Immature natural killer cell (primary cell): ENCODE measurements at regions not wholly inside any gene's neighbourhood (a gene's known extent, or its start where the extent isn't known, plus 50 kb on each side); places are given as distances from the start of the nearest gene placed in this dataset.
"Not testable (repeated sequence)": the region's sequence is repeated elsewhere in the genome, so short reads cannot be mapped to it uniquely, and the experiment has no call there.

ENCODE experiments used
- DNase-seq, 3 donors: peaks; one replicate each; pipeline ENCODE4 v3.0.0; 2022; ENCODE audit warnings: mixed read lengths in 1 of 3
- H3K27ac Mint-ChIP-seq, 6 donors: one replicate each; pipeline ENCODE4 v1.8.0; 2020; ENCODE audit warnings: mixed read lengths in 6 of 6, mild to moderate bottlenecking in 5 of 6, inconsistent platforms in 4 of 6, moderate library complexity in 3 of 6
- H3K27me3 Mint-ChIP-seq, 3 donors: one replicate each; pipeline ENCODE4 v1.8.0; 2020 to 2021; ENCODE audit warnings: low read depth in 3 of 3, mild to moderate bottlenecking in 3 of 3, mixed read lengths in 3 of 3, moderate library complexity in 3 of 3, inconsistent platforms in 1 of 3
- H3K36me3 Mint-ChIP-seq, 3 donors: one replicate each; pipeline ENCODE4 v1.8.0; 2020; ENCODE audit warnings: mixed read lengths in 3 of 3, inconsistent platforms in 2 of 3, mild to moderate bottlenecking in 2 of 3
- H3K4me1 Mint-ChIP-seq, 2 donors: one replicate each; pipeline ENCODE4 v1.8.0; 2020; ENCODE audit warnings: inconsistent platforms in 2 of 2, mild to moderate bottlenecking in 2 of 2, mixed read lengths in 2 of 2, moderate library complexity in 1 of 2
- H3K4me3 Mint-ChIP-seq, 5 donors: one replicate each; pipeline ENCODE4 v1.8.0; 2020; ENCODE audit warnings: mild to moderate bottlenecking in 5 of 5, mixed read lengths in 5 of 5, inconsistent platforms in 3 of 5, moderate library complexity in 3 of 5
- H3K9me3 Mint-ChIP-seq, 6 donors: one replicate each; pipeline ENCODE4 v1.8.0; 2020; ENCODE audit warnings: mild to moderate bottlenecking in 6 of 6, mixed read lengths in 6 of 6, inconsistent platforms in 4 of 6, moderate library complexity in 3 of 6

GRCh38 chr13:112220925-112221324, 154.0 kb downstream of the SOX1 start:
- Mint-ChIP-seq H3K27me3 (peaks cover 0 to 2% (median 0%) of the 10 kb centered on the region in 3 donors), H3K36me3 (no peaks in the 10 kb centered on the region), H3K4me3 (no peak overlapping the region), H3K4me1 (no peaks in the 10 kb centered on the region), H3K27ac (no peak overlapping the region), H3K9me3 (peaks cover 0 to 2% (median 0%) of the 10 kb centered on the region in 6 donors)
- DNase-seq: no peak

- Mint-ChIP-seq H3K4me1 (no peaks in the 10 kb centered on the region), H3K27me3 (peaks cover 0 to 2% (median 0%) of the 10 kb centered on the region in 3 donors), H3K4me3 (no peak overlapping the region), H3K27ac (no peak overlapping the region), H3K36me3 (no peaks in the 10 kb centered on the region), H3K9me3 (peaks cover 0 to 2% (median 0%) of the 10 kb centered on the region in 6 donors)
- DNase-seq: no peak
Measured at GRCh38 chr13:112222971-112223370, 153.2 kb upstream of the SPACA7 start.

GRCh38 chr13:112223929-112224328, 152.2 kb upstream of the SPACA7 start:
- DNase-seq, H3K27ac Mint-ChIP-seq, H3K36me3 Mint-ChIP-seq: not testable (repeated sequence)

DNA sequence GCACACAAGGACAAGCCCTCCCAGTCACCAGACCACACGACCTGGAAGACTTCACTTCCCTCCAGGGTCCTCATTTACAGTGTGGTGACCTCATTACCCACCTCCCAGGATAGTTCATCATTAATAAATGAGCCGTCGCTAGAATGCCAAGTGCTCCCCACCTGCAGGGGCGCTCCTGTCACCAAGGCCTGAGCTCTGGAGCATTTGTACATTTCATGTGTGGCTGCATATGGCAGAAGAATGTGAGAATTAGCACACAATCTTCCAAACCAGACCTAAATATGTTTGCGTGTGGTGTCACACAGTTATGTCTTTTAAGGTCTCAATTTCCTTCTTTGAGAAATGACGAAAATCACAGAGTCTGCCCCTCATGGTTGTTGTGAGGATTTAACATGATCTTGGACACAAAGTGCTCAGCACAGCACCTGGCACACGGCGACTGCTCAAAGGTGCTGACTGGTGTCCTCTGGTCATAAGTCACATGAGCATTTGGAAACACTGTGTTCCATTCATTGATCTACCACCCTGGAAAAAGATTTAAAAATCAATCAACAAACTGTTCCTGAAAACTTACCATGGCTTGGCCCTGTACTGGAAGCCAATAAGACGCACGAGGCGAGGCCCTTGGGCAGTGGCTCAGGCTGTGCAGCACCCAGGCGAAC, 150.6 kb upstream of the SPACA7 start:
- Mint-ChIP-seq H3K9me3 (peaks cover 0 to 2% (median 0%) of the 10 kb centered on the region in 6 donors), H3K36me3 (no peaks in the 10 kb centered on the region), H3K4me3 (no peak overlapping the region), H3K4me1 (no peaks in the 10 kb centered on the region), H3K27me3 (peaks cover 0 to 2% (median 0%) of the 10 kb centered on the region in 3 donors), H3K27ac (no peak overlapping the region)
- DNase-seq: no peak

More at GRCh38 chr13:112223929-112224328, 152.2 kb upstream of the SPACA7 start:
- H3K9me3 Mint-ChIP-seq, H3K4me1 Mint-ChIP-seq, H3K4me3 Mint-ChIP-seq, H3K27me3 Mint-ChIP-seq: not testable (repeated sequence)

DNA sequence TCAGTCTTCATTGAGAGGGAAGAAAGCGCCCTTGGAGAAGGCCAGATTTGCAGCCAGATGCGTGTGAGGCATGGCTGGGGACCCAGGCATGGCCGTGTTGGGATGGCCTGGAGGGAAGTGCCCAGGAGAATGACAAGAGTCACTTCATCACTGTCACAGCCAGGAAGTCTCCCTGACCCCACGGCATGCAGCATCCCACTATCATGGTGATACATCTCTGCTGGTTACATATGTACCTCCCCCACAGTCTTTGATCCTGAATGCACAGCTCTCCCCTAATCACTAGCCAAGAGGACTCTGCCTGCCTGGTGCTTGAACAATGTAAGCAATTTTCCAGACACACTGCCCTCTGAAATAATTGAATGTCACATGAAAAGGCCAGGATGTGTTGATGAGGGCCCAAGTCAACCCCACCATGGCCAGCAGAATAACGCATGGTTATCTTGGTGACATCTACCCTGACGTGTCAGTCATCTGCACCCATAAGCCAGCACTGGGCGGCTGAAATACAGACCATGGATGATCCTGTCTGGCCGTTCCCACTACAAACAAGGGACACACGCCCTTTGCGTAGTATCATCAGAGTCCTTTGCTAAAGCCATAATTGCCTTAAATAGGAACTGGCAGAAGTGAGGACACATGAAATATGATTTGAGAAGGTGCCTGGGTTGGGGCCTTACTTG, 149.7 kb upstream of the SPACA7 start:
- DNase-seq: no peak
- no peaks in the 10 kb centered on the region for H3K4me1 Mint-ChIP-seq
- H3K27me3 Mint-ChIP-seq: no peaks in the 10 kb centered on the region
- H3K27ac Mint-ChIP-seq: no peak overlapping the region
- H3K4me3 Mint-ChIP-seq: no peak overlapping the region
- peaks cover 0 to 2% (median 0%) of the 10 kb centered on the region in 6 donors for H3K9me3 Mint-ChIP-seq
- no peaks in the 10 kb centered on the region for H3K36me3 Mint-ChIP-seq

DNA sequence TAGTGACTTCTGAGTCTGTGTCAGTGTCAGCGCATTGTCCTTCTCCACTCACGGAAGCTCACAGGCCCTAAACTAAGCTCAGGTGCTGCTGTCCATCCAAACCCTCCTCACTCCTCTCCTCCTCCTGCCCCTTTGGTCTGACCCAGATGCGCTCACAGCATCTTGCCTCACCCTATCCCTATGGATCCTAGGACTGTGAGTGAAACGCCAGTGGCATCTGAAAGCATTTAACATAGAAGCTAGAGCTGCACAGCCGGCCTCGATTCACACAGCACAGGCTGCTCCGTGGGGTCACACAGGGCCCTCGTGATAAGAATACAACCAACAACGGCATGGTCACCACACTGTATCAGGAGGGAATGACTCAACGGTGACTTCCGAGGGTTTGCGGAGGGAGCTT, 149.1 kb upstream of the SPACA7 start:
- DNase-seq: no peak
- Mint-ChIP-seq H3K9me3 (peaks cover 0 to 2% (median 0%) of the 10 kb centered on the region in 6 donors), H3K36me3 (no peaks in the 10 kb centered on the region), H3K4me1 (no peaks in the 10 kb centered on the region), H3K27me3 (no peaks in the 10 kb centered on the region), H3K4me3 (no peak overlapping the region), H3K27ac (no peak overlapping the region)

DNA sequence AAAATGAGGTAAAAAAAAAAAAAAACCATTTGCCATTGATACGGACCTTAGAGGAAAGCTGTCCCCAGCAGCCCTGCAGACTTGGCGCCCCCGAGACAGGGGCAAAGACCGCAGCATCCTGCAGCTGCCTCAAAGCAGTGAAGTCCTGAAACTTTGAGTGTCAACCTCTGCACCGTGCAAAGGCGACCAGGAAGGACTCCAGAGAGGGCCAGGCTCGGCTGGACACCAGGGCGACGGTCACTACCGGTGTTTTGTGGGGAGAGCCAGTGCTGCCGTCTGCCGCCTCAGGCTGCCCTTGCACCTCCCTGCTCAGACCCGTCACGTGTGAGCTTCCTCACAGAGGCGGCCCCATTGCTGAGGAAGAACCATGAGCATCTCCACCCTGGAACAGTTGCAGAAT, 146.7 kb upstream of the SPACA7 start:
- Mint-ChIP-seq H3K36me3 (no peaks in the 10 kb centered on the region), H3K4me3 (no peak overlapping the region), H3K27ac (no peak overlapping the region), H3K9me3 (peaks cover 0 to 2% (median 0%) of the 10 kb centered on the region in 6 donors), H3K27me3 (peaks cover 0 to 3% (median 2%) of the 10 kb centered on the region in 3 donors), H3K4me1 (no peaks in the 10 kb centered on the region)
- DNase-seq: no peak

DNA sequence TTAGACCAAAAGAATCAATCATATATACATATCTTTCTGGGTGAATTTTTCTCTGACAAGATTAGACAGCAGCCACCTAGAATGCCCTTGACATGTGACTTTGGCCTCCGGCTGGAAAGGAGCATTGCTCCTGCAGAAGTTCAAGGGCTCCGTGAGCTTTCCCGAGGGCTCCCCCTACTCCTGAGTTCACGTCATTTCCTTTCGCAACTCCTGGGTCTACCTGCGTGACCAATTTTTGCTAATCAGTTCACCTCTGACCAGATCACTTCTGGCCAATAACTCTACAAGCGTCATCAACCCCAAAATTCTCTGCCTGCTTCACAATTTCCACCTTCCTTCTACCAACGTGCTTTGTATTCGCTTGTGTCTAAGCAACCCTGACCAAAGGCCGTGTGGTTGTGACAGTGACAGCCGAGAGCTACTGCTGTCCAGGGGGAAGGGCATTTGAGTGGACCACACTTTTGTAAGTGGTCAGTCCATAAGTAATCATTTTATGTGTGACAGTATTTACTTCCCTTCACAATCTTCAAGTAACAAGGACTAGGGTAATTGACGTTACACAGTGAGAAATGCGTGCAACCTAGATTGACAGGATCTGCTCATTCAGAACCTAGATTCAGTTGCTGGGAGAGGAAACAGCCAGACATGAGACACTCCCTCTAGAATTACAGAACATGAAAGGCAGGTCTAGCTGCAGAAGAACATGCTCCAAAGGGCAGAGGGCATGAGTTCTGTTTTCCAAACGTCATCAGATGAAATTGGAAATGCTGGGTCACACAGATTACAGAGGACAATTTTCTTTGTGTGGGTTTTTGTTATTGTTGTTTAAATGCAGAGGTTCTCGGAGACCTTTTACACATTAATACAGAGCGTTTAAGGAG, 145.9 kb upstream of the SPACA7 start:
- DNase-seq: no peak
- H3K4me3 Mint-ChIP-seq: no peak overlapping the region
- peaks cover 0 to 1% (median 0%) of the 10 kb centered on the region in 6 donors for H3K9me3 Mint-ChIP-seq
- H3K36me3 Mint-ChIP-seq: no peaks in the 10 kb centered on the region
- no peaks in the 10 kb centered on the region for H3K4me1 Mint-ChIP-seq
- H3K27me3 Mint-ChIP-seq: peaks cover 0 to 3% (median 2%) of the 10 kb centered on the region in 3 donors
- H3K27ac Mint-ChIP-seq: no peak overlapping the region

GRCh38 chr13:112231451-112232083, 144.6 kb upstream of the SPACA7 start:
- Mint-ChIP-seq H3K36me3 (no peaks in the 10 kb centered on the region), H3K4me3 (no peak overlapping the region), H3K4me1 (no peaks in the 10 kb centered on the region), H3K9me3 (no peaks in the 10 kb centered on the region), H3K27me3 (peaks cover 0 to 5% (median 2%) of the 10 kb centered on the region in 3 donors), H3K27ac (no peak overlapping the region)
- DNase-seq: no peak

DNA sequence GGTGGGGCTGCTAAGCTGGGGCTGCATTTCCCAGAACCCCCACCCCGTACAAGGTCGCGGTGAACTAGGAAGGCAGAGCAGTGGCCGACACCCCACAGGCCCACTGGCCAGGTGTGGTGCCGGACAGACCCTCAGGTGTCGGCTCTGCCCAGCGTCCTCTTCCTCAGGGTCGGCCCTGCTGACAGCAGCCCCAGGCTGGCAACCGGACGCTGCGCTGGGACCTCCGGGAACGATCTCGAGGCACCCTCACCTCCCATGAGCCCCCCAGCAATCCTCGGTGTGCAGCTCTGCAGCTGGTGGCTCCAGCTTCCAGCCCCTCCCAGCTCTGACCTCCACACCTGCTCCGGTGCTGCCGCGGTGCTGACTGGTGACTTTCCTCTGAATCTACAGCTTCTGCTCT, 142.9 kb upstream of the SPACA7 start:
- Mint-ChIP-seq H3K9me3 (no peaks in the 10 kb centered on the region), H3K27me3 (peaks cover 0 to 5% (median 2%) of the 10 kb centered on the region in 3 donors), H3K27ac (no peak overlapping the region), H3K36me3 (no peaks in the 10 kb centered on the region), H3K4me1 (no peaks in the 10 kb centered on the region), H3K4me3 (no peak overlapping the region)
- no peak for DNase-seq

DNA sequence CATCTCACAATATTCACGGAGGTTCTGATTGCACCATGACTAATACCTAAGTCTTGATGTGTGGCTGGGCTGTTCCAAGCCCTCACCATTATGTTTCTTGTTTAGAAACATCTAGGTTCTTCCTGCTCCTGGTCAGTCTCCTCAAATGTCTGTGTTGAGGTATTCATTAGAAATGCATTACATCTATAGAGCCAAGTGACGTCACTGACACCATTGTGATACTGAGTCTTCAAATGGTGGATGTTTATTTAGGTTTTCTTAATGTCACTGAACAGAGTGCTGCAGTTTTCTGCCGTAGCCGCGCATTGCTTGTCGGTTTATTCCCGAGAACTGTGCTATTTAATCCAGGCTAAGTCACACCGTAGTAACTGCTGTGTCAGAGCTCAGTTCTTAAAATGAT, 142.4 kb upstream of the SPACA7 start:
- H3K4me1 Mint-ChIP-seq: no peaks in the 10 kb centered on the region
- no peak overlapping the region for H3K27ac Mint-ChIP-seq
- no peak for DNase-seq
- H3K4me3 Mint-ChIP-seq: no peak overlapping the region
- H3K9me3 Mint-ChIP-seq: no peaks in the 10 kb centered on the region
- no peaks in the 10 kb centered on the region for H3K36me3 Mint-ChIP-seq
- peaks cover 0 to 5% (median 2%) of the 10 kb centered on the region in 3 donors for H3K27me3 Mint-ChIP-seq

GRCh38 chr13:112234131-112234875, 141.9 kb upstream of the SPACA7 start:
- Mint-ChIP-seq H3K4me1 (no peaks in the 10 kb centered on the region), H3K36me3 (no peaks in the 10 kb centered on the region), H3K9me3 (no peaks in the 10 kb centered on the region), H3K27me3 (peaks cover 0 to 5% (median 2%) of the 10 kb centered on the region in 3 donors), H3K27ac (no peak overlapping the region), H3K4me3 (no peak overlapping the region)
- DNase-seq: no peak

- DNase-seq: no peak
- H3K36me3 Mint-ChIP-seq: no peaks in the 10 kb centered on the region
- H3K9me3 Mint-ChIP-seq: peaks cover 0 to 1% (median 0%) of the 10 kb centered on the region in 6 donors
- H3K4me1 Mint-ChIP-seq: no peaks in the 10 kb centered on the region
- no peak overlapping the region for H3K4me3 Mint-ChIP-seq
- peaks cover 0 to 6% (median 2%) of the 10 kb centered on the region in 3 donors for H3K27me3 Mint-ChIP-seq
- H3K27ac Mint-ChIP-seq: no peak overlapping the region
Measured at GRCh38 chr13:112236016-112236415, 140.1 kb upstream of the SPACA7 start.
